ENCODE measurements at regions not wholly inside any gene's neighbourhood (a gene's known extent, or its start where the extent isn't known, plus 50 kb on each side); places are given as distances from the start of the nearest gene placed in this dataset.

- no peak for DNase-seq
These were observed 66.2 kb upstream of the PALMD start for GRCh38 chr1:99579691-99580172.

- no peak for DNase-seq
These were observed 65.5 kb upstream of the PALMD start for GRCh38 chr1:99580451-99580850.

- no peak for DNase-seq
These were observed 58.9 kb upstream of the PALMD start for GRCh38 chr1:99587008-99587407.

DNA sequence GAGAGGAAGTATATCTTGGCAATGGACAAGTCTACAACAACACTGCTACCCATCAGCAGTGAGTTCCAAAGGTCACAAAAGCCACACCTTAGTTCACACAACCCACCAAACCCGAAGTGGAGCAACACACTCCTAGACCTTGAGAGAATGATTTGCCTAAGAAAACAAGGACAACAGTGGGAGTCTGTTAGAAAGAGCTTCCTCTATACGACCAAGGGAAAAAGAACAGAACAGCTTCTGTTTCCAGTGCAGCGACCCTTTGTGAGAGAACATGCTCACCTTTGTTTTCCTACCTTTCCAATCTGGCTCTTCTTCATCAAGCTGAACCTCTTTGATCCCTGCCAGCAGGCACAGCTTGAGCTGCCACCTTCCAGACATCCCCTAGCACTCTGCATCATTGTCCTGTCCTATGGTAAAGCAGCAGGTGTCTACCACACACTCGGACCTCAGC, 56.7 kb upstream of the PALMD start:
- no peak for DNase-seq

DNA sequence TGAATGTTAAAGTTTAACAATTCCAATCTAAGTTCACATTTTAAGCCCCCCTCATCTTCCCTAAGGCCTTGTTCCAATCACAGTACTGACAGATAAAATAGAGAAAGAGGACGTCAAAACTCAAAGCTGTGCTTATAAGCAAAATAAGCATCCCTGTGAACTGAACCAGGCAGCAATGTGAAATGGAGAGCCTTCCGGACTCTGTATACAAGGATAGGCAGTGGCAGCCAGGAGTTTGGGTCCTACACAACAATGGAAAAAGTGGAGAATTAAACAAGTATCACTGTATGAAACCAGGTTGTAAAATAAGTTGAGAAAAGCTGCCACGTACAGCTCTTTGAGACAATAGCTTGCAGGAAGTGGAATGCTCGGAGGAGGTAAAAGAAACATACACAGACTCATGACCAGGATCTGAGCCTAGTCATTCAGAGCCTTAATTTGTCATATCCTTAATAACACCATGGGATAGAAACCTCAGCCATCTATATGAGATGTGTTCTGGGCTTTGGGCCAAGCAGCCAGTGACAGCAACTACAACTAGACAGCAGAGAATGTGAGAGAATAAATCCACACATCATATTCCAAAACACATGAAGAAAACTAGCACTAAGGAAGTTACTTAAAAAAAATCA, 55.2 kb upstream of the PALMD start:
- DNase-seq = no peak

DNA sequence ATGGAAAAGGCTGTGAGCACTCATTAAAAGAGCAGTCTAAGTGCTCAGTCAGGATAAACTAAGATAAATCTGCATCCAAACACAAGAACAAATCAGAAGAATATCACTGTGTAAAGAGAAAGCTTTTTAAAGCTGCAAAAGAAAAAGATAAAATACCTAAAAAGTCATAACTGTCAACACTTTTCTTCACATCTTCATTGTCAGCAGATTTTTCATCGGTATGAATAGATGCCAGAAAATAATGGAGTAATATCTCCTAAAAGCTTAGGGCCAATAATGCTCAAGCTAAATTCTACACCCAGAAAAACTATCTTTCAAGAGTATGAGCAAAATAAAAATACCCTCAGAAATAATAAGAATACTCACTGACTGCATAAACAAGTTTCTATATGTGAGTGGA, 54.0 kb upstream of the PALMD start:
- no peak for DNase-seq

GRCh38 chr1:99594205-99594604, 51.7 kb upstream of the PALMD start:
- no peak for DNase-seq

- no peak for DNase-seq
These were observed 50.9 kb upstream of the PALMD start for GRCh38 chr1:99595041-99595440.

DNA sequence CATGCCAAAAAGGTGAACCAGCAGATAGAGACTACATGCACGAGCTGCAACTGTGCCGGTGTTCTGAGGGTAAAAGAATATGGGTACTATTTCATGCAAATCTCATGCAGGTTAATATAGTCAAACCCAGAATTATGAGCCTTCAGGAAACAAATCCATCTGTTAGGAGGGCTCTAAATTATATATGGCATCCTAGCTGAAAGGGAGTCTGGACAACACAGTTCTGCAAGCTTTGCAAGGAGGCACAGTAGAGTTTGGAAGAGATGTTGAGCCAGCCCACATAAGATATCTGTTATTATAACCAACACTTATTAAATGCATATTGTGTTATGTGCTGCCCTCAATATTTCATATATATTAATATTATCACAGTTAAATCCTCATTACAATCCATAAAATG, 50.5 kb upstream of the PALMD start:
- no peak for DNase-seq
